HG03108 (cell line): ENCODE measurements at regions not wholly inside any gene's neighbourhood (a gene's known extent, or its start where the extent isn't known, plus 50 kb on each side); places are given as distances from the start of the nearest gene placed in this dataset.
"Not testable (repeated sequence)": the region's sequence is repeated elsewhere in the genome, so short reads cannot be mapped to it uniquely, and the experiment has no call there.

Experiments used
- ATAC-seq: cut with Tn5 transposase; IDR thresholded peaks from one replicate; pipeline ENCODE4 v1.9.1; 2021; ENCODE audit warnings: moderate library complexity; ENCODE audit not compliant: unreplicated experiment

DNA sequence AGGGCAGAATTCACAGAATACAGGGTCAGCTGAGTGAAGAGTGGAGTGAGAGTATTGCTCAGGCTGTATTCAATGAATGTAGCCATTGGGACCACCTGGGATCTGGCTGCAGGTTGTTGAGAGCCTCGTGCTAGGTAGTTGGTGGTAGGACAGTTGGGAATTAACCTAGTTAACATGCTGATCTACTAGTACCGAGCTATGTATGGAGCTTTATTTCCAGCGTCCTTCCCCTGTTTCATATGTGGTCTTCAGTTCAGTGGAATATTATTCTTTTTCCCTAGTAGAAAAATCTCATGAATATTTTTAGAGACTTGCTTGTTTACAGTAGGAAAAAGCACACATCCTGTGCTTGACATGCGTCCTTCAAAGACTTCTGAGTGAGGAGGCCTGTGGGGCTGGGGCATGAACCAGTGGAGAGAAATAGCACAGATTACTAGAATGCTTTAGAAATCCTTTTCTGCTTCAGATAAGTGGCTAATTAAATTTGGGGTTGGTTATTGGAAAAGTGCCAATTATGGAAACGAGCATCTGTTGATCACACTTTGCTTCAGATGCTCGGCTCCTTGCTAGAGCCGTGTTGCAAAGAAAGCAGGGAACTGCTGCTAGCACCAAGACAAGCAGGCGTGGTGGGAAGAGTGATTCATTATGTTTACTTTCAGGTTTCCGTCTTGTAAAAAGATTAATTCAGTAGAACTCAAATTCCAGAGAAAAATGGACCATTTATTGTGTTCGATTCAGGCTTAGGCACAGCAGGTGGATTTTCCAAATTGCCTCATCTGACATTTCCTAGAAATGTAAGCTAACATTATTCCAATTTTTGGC lies 53.6 kb downstream of the ARF6 start:
- ATAC-seq: no peak

DNA sequence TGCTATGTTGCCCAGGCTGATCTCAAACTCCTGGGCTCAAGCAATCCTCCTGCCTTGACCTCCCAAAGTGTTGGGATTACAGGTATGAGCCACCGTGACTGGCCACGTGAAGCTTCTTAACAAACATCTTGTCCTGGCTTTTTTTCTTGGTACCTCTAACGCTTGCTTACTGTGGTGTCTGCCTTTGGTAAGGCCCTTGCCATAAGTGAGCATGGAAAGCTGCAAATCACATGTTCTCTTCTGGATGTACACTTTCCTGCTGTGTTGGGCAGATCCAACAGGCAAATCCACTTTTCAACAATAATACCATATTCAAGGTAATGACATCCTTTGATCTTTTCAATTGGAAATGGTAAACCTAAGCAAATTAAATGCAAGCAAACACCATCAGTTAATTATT lies 54.6 kb downstream of the ARF6 start:
- ATAC-seq: no peak

DNA sequence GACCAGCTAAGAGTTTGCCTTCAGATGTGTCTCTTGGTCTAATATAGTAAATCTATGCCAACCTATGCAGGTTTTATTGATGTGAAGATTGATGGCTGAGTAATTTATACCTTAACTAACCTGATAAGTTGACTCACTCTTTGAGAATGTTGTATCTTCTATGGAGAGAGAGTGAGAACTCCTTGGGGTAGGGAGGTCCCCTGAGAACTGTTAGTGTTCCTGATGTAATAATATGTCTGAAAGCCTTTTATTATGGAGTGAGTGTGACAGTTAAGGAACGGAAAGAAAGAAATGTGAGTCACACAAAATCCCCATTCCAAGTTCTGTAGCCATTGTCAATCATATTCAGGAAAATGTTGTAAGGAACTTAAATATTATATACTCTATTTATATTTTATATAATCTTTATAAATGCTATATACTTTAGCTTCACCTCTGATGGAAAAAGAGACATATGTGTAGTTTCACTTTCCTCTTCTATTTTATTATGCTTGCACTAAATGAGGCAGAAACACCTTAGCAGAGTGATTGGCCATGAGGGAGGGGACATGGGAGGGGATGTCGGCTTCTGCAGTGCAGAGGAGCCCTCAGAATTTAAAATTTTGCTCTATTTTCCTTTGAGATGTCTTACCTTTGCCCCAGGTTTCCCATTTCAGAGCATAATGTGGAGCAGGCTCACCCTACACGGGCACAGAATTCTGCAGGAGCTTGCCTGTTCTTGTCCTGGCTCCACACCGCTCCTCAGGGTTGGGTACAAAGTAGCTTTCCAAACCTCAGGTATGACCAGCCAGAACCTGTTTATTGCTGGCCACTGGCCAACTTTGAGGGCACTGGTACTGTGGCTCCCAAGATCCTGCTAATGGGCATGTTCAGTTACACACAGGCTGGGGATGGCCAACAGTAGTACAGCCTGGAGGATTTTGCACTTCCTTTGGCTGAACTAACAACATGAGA lies 57.7 kb downstream of the ARF6 start:
- ATAC-seq: no peak

DNA sequence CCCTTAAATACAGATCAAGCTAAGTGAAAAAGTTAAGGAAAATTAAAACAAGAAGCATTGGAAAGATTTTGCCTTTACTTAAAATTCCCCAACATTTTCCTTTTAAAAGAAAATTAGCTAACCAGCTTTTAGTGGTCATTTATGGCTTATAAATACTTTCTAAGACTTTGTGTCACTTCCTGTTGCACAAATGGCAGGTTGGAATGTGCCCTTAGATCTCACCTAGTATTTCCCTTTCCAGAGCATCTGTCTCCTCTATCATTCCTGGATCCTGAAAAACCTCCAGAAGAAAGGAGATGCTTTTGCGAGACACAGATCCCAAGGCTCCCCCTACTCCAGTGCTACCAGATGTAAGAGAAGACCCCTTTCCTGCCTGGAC lies 58.3 kb downstream of the ARF6 start:
- no peak for ATAC-seq

DNA sequence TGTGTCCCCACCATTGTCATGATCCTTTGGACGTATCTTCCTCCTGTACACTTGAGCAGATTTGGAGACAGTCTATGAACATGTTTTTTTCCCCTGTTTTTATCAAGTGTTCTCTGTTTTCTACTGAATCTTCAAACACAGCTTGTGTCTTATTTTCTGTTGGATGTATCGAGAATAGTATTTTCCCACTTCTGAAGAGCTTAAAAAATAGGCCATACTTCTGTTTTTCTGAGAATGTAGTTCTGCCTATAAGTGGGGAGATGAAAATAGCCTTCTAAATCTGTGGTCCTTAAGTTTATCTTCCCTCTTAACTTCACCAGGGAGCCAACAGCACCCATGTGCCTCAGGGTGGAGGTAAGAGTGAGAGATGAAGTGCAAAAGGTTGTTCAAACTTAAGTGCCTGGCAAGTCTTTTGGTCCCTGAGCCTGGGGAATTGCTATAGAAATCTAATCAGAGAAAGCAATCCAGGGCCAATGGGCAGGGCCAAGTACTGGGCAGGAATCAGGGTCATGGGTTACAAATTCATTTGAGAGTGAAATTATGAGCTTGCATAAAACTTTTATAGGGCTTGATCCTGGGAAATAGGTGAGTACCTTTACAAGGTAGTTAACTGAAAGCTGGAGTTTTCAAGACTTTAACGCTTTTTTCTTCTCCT lies 58.9 kb downstream of the ARF6 start:
- no peak for ATAC-seq

DNA sequence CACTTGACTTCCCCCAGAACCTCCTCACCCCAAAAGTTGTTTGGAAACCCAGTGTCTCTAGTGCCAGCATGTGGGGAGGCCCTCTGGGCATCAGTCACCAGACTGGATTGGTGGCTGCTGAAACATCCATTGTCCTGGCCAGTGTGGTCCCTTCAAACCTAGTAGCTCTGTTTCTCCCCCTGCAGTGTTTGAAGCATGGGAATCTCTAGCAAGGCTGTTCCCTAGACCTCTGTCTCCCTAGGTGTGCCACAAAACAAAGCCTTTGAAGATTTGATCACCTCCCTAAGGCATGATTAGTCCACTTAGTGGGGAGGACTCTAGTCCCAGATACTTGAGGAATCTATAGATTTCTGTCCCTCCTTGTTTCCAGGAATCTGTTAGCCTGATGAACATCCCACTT lies 60.3 kb downstream of the ARF6 start:
- ATAC-seq: no peak

DNA sequence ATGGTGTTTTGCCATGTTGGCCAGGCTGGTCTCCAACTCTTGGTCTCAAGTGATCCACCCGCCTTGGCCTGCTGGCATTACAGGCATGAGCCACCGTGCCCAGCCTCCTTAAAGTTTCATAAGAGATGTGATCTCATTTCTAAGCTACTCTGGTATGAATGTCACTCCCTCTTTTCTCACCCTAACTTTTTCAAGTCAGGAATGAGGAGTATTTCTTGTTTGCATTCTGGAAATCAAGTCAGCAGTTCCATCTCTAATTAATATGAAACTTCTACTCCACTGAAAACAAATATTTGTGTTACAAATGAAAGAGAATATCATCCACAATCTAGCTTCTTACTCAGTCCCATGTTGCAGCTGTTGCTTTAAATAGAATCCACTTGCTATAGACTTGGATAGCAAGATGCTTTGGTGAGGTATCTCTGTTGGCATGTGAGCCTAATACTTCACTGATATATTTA lies 61.3 kb downstream of the ARF6 start:
- no peak for ATAC-seq

DNA sequence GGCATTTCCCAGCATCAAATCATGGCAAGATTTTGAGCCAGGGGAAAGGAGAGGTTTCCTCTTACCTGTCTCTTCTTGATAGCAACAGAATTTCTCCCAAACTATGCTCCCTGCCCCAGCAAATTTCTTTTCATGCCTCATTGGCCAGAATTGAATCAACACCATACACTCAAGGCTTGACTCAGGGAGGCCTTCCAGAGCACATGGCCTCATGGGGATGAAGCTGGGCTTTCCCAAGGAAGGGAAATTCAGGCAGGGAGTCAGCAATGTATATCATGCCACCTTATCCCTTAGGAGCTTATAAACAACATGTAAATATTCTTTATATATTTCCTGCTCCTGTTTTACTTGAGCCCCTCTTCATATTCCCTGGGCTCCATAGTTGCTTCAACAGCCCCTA lies 62.1 kb downstream of the ARF6 start:
- no peak for ATAC-seq

DNA sequence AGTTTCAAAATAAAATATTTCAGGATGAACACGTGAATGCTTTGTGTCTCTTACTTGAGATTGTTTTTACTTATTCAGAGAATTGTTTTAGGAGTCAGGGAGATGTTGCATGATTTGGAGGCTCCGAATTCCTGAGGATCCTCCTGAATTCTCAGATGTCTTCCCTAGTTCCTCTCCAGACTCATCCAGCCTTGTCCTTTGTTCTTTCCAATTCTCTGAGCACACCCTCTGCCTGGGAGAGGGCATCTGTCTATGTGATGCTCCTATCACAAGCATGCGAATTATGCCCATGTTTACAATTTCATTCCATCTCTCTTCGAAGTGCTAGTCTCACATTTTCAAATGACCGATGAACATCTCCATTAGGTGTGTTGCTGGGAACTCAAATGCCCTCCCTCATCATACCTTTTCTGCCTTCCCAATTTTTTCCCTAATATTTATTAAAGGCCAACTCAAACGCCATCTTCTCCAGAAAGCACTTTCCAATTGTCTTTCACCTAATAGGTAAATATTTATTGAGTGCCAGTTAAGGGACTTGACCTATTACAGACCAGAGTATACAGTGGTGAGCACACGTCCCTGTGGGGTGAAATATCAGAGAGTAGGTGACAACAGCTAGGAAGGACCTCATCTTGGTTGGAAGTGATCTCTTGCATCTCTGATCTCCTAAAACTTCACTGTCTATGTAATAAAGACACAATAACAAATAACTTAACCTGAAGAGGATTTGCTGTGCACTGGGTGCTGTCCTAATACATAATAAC lies 64.4 kb downstream of the ARF6 start:
- no peak for ATAC-seq

DNA sequence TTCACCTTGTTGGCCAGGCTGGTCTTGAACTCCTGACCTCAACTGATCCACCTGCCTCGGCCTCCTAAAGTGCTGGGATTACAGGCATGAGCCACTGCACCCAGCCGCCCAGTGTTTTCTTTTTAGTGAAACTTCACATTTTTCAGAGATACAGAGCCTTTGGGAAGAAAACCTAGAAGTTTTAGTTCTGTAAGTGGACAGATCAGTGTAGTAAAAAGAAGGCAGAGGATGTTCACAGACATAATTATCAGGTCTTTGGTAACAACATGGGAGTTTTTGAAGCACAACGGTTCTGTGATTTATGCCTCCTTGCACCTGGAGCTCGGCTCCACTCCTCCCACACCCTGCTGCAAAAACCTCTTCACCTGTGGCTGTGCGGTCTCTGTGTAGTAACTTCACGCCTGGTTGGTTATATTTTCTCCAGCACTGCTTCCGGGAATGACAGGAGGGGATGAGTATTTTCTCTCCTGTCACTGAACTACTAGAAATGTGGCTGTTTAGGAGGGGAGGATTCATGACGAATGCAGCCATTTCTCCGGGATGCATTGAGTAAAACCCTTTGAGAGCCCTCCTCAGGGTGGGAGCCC lies 67.0 kb downstream of the ARF6 start:
- ATAC-seq: peak; percentile 55

DNA sequence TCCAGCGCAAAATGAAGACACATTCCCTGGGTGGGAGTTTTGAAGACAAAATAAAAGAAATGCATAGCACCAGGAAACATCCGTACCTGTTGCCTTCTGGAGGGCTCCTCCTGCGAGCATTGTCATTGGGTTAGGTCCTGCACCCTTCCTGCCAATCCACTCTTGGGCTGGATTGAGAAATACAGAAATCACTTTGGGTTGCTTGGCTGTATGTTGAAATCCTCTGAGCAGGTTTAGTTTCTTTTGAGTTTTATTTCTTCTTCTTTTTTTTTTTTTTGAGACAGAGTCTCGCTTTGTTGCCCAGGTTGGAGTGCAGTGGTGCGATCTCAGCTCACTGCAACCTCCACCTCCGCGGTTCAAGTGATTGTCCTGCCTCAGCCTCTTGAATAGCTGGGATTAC lies 67.6 kb downstream of the ARF6 start:
- ATAC-seq: no peak

DNA sequence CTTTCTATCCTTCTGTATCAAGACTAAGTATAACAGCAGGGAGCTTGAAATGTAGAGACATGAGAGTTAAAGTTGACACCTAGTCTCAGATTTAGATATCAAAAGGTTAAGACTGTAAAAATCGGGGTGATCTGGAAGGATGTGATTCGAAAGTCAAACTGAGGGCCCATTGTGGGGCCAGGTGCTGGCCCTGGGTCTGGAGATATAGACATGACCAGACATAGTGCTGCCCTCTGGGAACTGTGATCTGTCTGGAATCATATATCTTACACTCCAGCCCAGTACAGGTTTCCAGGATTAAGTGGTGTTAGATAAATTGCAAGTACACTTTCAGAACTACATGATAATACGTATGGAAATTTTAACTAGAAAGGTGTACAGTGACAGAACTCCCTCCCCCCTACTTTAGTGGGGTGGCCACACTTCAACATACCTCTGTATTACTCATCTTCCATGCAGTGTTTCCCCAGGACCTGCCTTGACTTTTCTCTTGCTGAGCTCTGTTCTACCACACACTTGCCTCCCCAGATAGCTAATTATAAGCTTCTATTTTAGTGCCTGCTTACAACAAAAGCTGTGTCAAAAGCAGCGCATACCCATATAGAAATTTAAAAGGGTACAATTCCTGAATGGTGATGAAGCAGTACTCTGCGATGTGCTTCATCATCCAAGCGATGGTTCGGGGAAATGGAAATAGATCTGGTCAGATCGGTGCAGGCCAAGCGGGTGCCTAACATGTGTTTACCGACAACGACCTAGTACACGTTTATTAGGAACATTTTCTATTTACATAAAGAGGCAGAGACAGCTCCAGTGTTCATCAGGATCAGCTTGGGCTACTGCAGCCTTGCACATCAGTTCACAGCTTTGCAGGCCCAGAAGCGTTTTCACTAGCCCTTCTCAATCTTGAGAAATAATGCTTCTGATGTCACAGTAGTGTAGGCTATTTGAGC lies 68.7 kb downstream of the ARF6 start:
- peak; percentile 33 for ATAC-seq

DNA sequence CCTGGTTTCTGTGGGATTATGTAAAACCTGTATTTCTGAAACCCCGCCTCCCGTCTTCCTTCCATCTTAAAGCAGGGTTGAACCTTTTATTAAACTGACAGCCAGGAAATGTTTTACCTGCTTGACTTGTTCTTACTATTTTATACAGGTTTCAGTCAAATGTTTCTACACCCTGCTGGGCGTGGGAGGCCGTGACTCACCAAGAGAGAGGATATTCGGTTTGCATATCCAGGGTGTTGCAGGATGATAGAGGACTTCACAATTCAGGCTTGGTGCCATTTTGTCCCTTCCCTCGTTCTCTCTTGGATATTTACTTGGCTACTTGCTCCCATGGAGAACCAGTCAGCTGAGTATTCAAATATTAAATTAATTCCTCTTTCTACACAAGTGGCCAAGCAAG lies 69.7 kb downstream of the ARF6 start:
- peak; percentile 51 for ATAC-seq

DNA sequence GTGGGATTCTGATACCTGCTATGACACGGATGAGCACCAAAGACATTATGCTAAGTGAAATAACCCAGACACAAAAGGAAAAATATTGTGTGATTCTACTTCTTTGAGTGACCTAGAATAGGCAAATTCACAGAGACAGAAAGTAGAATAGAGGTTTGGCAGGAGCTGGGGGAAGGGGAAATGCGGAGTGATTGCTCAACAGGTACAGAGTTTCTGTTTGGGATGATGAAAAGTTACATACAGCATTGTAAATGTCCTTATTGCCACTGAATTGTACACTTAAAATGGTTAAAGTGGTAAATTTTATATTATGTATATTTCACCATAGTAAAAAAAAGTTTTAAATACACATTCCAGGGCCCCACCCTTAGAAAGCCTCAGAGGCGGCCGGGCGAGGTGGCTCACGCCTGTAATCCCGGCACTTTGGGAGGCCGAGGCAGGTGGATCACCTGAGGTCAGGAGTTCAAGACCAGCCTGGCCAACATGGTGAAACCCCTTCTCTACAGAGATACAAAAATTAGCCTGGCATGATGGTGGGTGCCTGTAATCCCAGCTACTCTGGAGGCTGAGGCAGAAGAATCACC lies 72.3 kb downstream of the ARF6 start:
- ATAC-seq: not testable (repeated sequence)

DNA sequence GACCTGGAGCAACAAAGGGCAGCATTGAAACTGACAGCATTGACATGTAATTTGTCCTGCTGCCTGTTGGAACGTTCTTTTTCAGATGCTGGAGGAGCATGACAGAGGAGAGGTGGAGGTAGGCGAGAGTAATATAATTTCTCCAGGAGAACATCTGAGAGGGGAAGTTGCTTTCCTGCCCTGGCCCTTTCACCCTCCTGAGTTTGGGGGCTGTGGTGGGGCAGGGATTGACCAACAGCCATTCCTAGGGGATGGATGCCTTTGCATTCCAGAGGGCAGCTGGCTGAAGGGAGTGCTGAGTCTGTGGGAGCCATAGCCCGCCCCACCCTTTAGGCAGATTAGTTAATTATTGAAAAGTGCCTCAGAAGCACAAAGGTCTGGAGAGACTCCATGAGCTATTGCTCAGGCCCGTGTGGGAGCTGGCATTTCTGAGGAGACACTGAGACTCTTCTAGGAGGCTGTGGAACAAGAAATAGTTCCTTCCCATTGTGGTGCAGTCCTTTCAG lies 73.5 kb downstream of the ARF6 start:
- ATAC-seq: no peak

DNA sequence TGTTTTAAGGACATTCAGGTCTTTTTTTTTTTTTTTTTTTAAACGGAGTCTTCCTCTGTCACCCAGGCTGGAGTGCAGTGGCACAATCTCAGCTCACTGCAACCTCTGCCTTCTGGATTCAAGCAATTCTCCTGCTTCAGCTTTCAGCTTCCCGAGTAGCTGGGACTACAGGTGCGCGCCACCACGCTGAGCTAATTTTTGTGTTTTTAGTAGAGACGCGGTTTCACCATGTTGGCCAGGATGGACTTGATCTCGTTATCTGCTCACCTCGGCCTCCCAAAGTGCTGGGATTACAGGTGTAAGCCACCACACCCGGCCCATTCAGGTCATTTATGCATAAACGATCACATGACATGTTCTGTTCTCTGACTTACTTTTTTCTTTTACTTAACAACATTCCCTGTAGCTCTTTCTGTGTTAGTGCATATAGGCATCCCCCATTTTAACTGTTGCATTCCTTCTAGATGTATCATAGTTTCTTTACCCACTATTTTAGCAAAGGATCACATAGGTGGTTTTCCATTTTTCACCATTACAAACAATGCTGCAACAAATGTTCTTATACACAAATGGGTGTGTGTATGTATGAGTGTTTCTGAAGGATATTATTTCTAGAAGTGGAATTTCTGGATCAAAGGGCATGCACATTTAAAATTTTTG lies 74.2 kb downstream of the ARF6 start:
- ATAC-seq: no peak

DNA sequence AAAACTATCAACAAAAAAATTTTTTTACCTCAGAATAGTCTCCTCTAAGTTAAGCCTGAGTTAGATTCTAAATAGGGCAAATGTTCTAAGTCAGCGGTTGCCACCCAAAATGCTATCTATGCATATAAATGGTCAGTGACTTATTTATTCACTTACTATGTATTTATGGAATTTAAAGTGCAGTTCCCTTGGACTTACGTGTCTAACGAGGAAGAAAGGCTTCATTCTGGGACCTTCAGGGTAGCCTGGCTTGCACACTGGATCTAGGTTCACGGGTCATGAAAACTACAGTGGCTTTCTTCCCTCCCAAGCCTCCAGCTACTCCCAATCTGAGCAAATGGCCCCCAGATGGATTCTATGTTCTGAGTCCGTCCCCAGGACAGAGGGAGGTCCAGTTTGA lies 77.1 kb downstream of the ARF6 start:
- no peak for ATAC-seq

DNA sequence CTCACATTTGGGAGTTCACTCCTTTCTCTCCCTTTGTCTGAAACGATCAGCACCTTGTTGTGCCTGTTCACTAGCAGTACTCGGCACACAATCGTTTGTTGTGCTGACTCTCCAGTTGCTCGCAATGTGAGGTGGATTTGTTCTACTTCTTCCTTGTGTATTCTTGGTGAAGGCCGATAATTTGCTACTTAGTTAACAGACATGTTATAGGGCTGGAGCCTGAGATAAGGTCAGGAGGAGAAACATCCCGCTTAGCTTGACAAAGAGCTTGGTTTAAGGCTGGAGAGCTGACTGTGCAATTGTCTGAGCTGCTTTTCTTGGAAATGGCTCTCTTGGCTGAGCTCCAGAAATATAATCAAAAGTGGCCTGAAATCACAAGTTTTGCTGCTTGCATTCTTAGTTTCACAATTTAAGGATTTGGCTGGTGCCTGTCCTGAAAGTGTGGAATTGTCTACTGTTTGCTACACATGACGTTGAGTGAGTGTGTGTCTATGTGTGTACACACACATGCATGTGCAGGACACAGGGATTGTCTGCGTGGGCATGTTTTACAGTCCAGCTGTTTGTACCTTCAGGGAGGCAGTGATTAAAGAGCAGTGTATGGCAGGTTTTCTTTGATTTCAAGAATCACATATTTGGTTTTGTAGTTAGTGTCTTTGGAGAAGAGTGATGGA lies 77.7 kb downstream of the ARF6 start:
- ATAC-seq: no peak
